IMR-90 (cell line): ENCODE measurements at regions not wholly inside any gene's neighbourhood (a gene's known extent, or its start where the extent isn't known, plus 50 kb on each side); places are given as distances from the start of the nearest gene placed in this dataset.
"Not testable (repeated sequence)": the region's sequence is repeated elsewhere in the genome, so short reads cannot be mapped to it uniquely, and the experiment has no call there.

Experiments
- ATAC-seq: fragments of 200-7000 bp; cut with Tn5 transposase; 2 replicates; pipeline ENCODE4 v1.9.1; 2020; ENCODE audit warnings: low read depth, mild to moderate bottlenecking, moderate library complexity
- BruUV-seq: library from RNA; stranded (reverse); fragments of 400-500 nt; replicated peaks from 2 replicates; lab custom pipeline; 2021; lab: Mats Ljungman, UMichigan
- CTCF ChIA-PET: fragments of 300-600 bp; formaldehyde crosslinking; extraction: SDS; loops from one replicate; lab custom pipeline; 2021; ENCODE audit warnings: antibody characterized with exemption; lab: Yijun Ruan, JAX
- POLR2A ChIA-PET: fragments of 300-600 bp; sonication (Branson Sonifier 250); formaldehyde crosslinking; loops from one replicate; lab custom pipeline; 2022; ENCODE audit warnings: antibody characterized with exemption; ENCODE audit not compliant: unreplicated experiment; lab: Charles Lee
- DNase-seq: peaks from one replicate; pipeline ENCODE4 v3.0.0; 2013
- H2AFZ ChIP-seq: replicated peaks from 2 replicates; pipeline ENCODE3; 2013; ENCODE audit warnings: low read length, mild to moderate bottlenecking; ENCODE audit not compliant: poor library complexity
- H2AK5ac ChIP-seq: 2 replicates; pipeline ENCODE4 v1.6.1; 2013; ENCODE audit warnings: low read depth, low read length, inconsistent platforms
- H2AK9ac ChIP-seq: replicated peaks from 2 replicates; pipeline ENCODE3; 2013; ENCODE audit warnings: mild to moderate bottlenecking, low read depth, low read length, moderate library complexity; ENCODE audit not compliant: poor library complexity
- H2BK120ac ChIP-seq: 2 replicates; pipeline ENCODE4 v1.6.1; 2013; ENCODE audit warnings: low read depth, low read length, inconsistent platforms
- H2BK15ac ChIP-seq: 3 replicates; pipeline ENCODE4 v1.6.1; 2013; ENCODE audit warnings: low read depth, low read length, inconsistent platforms
- H2BK20ac ChIP-seq: 2 replicates; pipeline ENCODE4 v1.6.1; 2013; ENCODE audit warnings: low read depth, mild to moderate bottlenecking, inconsistent platforms, low read length, moderate library complexity
- H2BK5ac ChIP-seq: 2 replicates; pipeline ENCODE4 v1.6.1; 2013; ENCODE audit warnings: mild to moderate bottlenecking, low read depth, low read length, inconsistent platforms; ENCODE audit not compliant: poor library complexity, severe bottlenecking
- H3K14ac ChIP-seq: replicated peaks from 2 replicates; pipeline ENCODE4 v1.6.1; 2013; ENCODE audit warnings: low read depth, low read length, inconsistent platforms
- H3K18ac ChIP-seq: 2 replicates; pipeline ENCODE4 v1.6.1; 2013; ENCODE audit warnings: low read depth, low read length, control low read depth
- H3K23ac ChIP-seq: 2 replicates; pipeline ENCODE4 v1.6.1; 2013; ENCODE audit warnings: low read depth, low read length, inconsistent platforms
- H3K27ac ChIP-seq: 2 replicates; pipeline ENCODE4 v1.5.1; 2013; ENCODE audit warnings: mild to moderate bottlenecking, control low read depth, low read length; ENCODE audit not compliant: insufficient read depth
- H3K27me3 ChIP-seq: 2 replicates; pipeline ENCODE4 v1.6.1; 2013; ENCODE audit warnings: low read length; ENCODE audit not compliant: control insufficient read depth, insufficient read depth
- H3K36me3 ChIP-seq: 2 replicates; pipeline ENCODE4 v1.6.1; 2013; ENCODE audit warnings: low read length, mixed read lengths; ENCODE audit not compliant: control insufficient read depth, insufficient read depth
- H3K4ac ChIP-seq: 2 replicates; pipeline ENCODE4 v1.6.1; 2013; ENCODE audit warnings: low read depth, low read length, inconsistent platforms
- H3K4me1 ChIP-seq: 2 replicates; pipeline ENCODE4 v1.6.1; 2013; ENCODE audit warnings: low read length, mixed read lengths; ENCODE audit not compliant: control insufficient read depth, insufficient read depth
- H3K4me2 ChIP-seq: 2 replicates; pipeline ENCODE4 v1.6.1; 2013; ENCODE audit warnings: low read depth, mild to moderate bottlenecking, control low read depth, low read length, moderate library complexity
- H3K4me3 ChIP-seq: 2 replicates; pipeline ENCODE4 v1.5.1; 2013; ENCODE audit warnings: low read depth, mild to moderate bottlenecking, control low read depth, low read length, moderate library complexity; ENCODE audit not compliant: insufficient read depth
- H3K56ac ChIP-seq: 2 replicates; pipeline ENCODE4 v1.6.1; 2013; ENCODE audit warnings: low read length, inconsistent platforms; ENCODE audit not compliant: insufficient read depth; ENCODE audit errors: extremely low read depth
- H3K79me1 ChIP-seq, 2 experiments: 2 replicates each; pipeline ENCODE4 v1.6.1; 2013; ENCODE audit warnings: low read length in 2 of 2, inconsistent platforms in 1 of 2, low read depth in 1 of 2
- H3K9ac ChIP-seq: 2 replicates; pipeline ENCODE4 v1.6.1; 2013; ENCODE audit warnings: low read depth, low read length, control low read depth
- H3K9me1 ChIP-seq: 2 replicates; pipeline ENCODE4 v1.6.1; 2013; ENCODE audit warnings: low read length, inconsistent platforms; ENCODE audit not compliant: insufficient read depth
- H3K9me3 ChIP-seq: 2 replicates; pipeline ENCODE4 v1.6.1; 2013; ENCODE audit warnings: low read length; ENCODE audit not compliant: control insufficient read depth, insufficient read depth
- H4K20me1 ChIP-seq: 2 replicates; pipeline ENCODE4 v1.6.1; 2013; ENCODE audit warnings: low read length, inconsistent platforms; ENCODE audit not compliant: insufficient read depth
- H4K5ac ChIP-seq: 2 replicates; pipeline ENCODE4 v1.6.1; 2013; ENCODE audit warnings: mild to moderate bottlenecking, low read depth, low read length, control low read depth
- H4K8ac ChIP-seq, 2 experiments: 2 replicates each; pipeline ENCODE4 v1.6.1; 2013; ENCODE audit warnings: low read depth in 2 of 2, low read length in 2 of 2, control low read depth in 1 of 2, inconsistent platforms in 1 of 2
- H4K91ac ChIP-seq: 2 replicates; pipeline ENCODE4 v1.6.1; 2013; ENCODE audit warnings: low read depth, low read length, inconsistent platforms; ENCODE audit not compliant: insufficient read depth
- MAFK ChIP-seq: IDR thresholded peaks from 2 replicates; pipeline ENCODE4 v1.6.1; 2012; ENCODE audit warnings: low read depth, low read length, improper control_type of control experiment
- NFE2L2 ChIP-seq: fragments of 150-350 bp; IDR thresholded peaks from 2 replicates; pipeline ENCODE4 v1.6.1; 2016; ENCODE audit warnings: low read depth, mild to moderate bottlenecking, low read length
- WGBS, 2 experiments: methylation state at CpG; one replicate each; pipeline versions ENCODE4 v1.1.5 to v1.1.7; 2013; ENCODE audit warnings: missing lambda C conversion rate in 2 of 2; ENCODE audit not compliant: insufficient read length in 1 of 2; ENCODE audit errors: extremely low coverage in 2 of 2; 5-methylcytosine and 5-hydroxymethylcytosine counted together
- dilution Hi-C: fragments of 300-500 bp; cut with HindIII; formaldehyde crosslinking; loops from one replicate; pipeline ENCODE4 v1.14.3; 2018; ENCODE audit warnings: low sequenced_read_pairs; ENCODE audit not compliant: unreplicated experiment
- in situ Hi-C: fragments of 300-500 bp; cut with MboI; formaldehyde crosslinking; loops from 3 replicates; pipeline ENCODE4 v1.14.3; 2019; ENCODE audit warnings: low sequenced_read_pairs, inconsistent platforms, mixed read lengths
- intact Hi-C: fragments of 100-400 bp; cut with micrococcal nuclease; formaldehyde crosslinking; loops from 2 replicates; pipeline ENCODE4 v1.10.0; 2022

DNA sequence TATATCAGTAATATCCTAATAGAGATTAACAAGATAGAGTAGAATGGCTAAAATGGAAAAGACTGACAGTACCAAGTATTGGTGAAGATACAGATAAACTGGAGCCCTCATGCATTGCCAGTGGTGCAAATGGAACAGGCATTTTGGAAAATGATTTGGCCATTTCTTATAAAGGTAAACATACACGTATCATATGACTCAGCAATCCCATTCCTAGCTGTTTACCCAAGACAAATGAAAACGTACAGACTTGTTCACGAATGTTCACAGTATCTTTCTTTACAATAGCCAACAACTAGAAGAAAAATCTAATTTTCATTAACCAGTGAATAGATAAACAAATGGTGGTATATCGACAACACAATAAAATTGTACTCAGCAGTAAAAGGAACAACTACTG lies 86.4 kb downstream of the FOXD4L6 start:
- not testable (repeated sequence) for BruUV-seq
- peak overlapping the region; percentile 79 for H2BK5ac ChIP-seq
- TF ChIP-seq MAFK (0 out of 2 replicates have a peak, but pooled peaks have one; percentile 4), NFE2L2 (peak; percentile 35; the same call in 1 of the 2 replicates)

DNA sequence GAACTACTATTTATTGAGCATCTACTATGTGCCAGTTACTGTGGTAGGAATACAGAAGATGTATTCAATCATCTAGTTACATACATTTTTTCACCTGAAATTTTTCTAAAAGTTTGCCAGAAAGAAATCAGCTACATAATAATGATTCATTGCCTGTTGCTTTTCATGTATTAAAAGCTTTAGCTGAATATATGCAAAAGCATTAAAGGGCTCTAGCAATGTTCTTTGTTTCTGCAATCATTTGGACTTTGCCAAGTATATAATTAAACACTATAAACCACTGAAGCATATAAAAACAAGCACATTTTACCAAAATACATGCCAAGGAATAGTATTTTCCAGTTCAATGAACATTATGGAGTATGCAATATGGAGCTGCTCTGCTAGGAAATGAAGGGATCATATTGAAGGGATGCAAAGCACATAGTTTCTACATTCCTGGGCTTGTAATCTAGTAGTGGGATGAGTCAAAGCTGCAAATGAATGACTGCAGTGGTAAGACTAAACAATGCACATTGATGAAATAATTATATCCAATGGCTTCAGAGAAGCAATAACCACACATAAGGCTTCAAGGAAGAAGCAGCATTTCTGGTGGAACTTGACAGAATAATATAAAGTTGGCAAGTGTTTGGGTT lies 87.7 kb downstream of the FOXD4L6 start:
- H2AK9ac ChIP-seq, H4K20me1 ChIP-seq, H3K27me3 ChIP-seq, in situ Hi-C loops, H3K36me3 ChIP-seq, H2BK120ac ChIP-seq, H3K23ac ChIP-seq, H3K14ac ChIP-seq, H4K8ac ChIP-seq, H2BK20ac ChIP-seq, dilution Hi-C loops, intact Hi-C loops, H3K9ac ChIP-seq, H4K91ac ChIP-seq, BruUV-seq, H3K79me1 ChIP-seq, H3K4me2 ChIP-seq, H3K27ac ChIP-seq, H3K4me3 ChIP-seq, H2BK15ac ChIP-seq, H2AFZ ChIP-seq, H3K4me1 ChIP-seq, POLR2A ChIA-PET, H3K18ac ChIP-seq, CTCF ChIA-PET, H4K5ac ChIP-seq, H2AK5ac ChIP-seq, H3K56ac ChIP-seq, H3K9me1 ChIP-seq, H3K4ac ChIP-seq, H3K9me3 ChIP-seq: not testable (repeated sequence)
- ATAC-seq: peak; percentile 94
- DNase-seq: peak; percentile 10
- peak overlapping the region; percentile 86 for H2BK5ac ChIP-seq

More for the DNA sequence above, 86.4 kb downstream of the FOXD4L6 start:
- H3K4me2 ChIP-seq, H3K56ac ChIP-seq, H3K27ac ChIP-seq, H3K4ac ChIP-seq, DNase-seq, CTCF ChIA-PET, dilution Hi-C loops, H3K18ac ChIP-seq, H2AK9ac ChIP-seq, H3K9me1 ChIP-seq, H2AK5ac ChIP-seq, H3K23ac ChIP-seq, H2AFZ ChIP-seq, ATAC-seq, H4K5ac ChIP-seq, H2BK15ac ChIP-seq, H4K8ac ChIP-seq, H3K9me3 ChIP-seq, in situ Hi-C loops, H3K14ac ChIP-seq, H3K27me3 ChIP-seq, H2BK120ac ChIP-seq, intact Hi-C loops, POLR2A ChIA-PET, H3K79me1 ChIP-seq, H3K4me3 ChIP-seq, H4K91ac ChIP-seq, H4K20me1 ChIP-seq, H3K36me3 ChIP-seq, H2BK20ac ChIP-seq, H3K9ac ChIP-seq, H3K4me1 ChIP-seq: not testable (repeated sequence)
- WGBS, 2 experiments: no CpG with 5 or more reads among the region's 4 CpGs
